Heart left ventricle (tissue), 16 donors: ENCODE measurements at regions not wholly inside any gene's neighbourhood (a gene's known extent, or its start where the extent isn't known, plus 50 kb on each side); places are given as distances from the start of the nearest gene placed in this dataset.

Source experiments
- ATAC-seq, 4 donors: fragments of 200-7000 bp; cut with Tn5 transposase; one replicate each; pipeline ENCODE4 v1.9.1; 2020 to 2022; ENCODE audit warnings: moderate library complexity in 4 of 4, mild to moderate bottlenecking in 3 of 4, moderate number of reproducible peaks in 1 of 4
- DNase-seq, 5 donors: peaks; one replicate each; pipeline ENCODE4 v3.0.0-alpha.2; 2020
- H3K27ac ChIP-seq, 12 donors: fragments of 200-600 bp; sonication (generic) in 4 of 12; one replicate each; pipeline versions ENCODE4 v1.5.0 to v1.8.0; 2016 to 2022; ENCODE audit warnings: mild to moderate bottlenecking in 2 of 12
- H3K27me3 ChIP-seq, 9 donors: fragments of 200-600 bp; sonication (generic) in 2 of 9; one replicate each; pipeline versions ENCODE4 v1.5.1 to v1.8.0; 2016 to 2022; ENCODE audit warnings: mild to moderate bottlenecking in 3 of 9
- H3K36me3 ChIP-seq, 9 donors: fragments of 200-600 bp; sonication (generic) in 2 of 9; one replicate each; pipeline versions ENCODE4 v1.5.0 to v1.8.0; 2018 to 2022; ENCODE audit warnings: mild to moderate bottlenecking in 2 of 9
- H3K4me1 ChIP-seq, 12 donors: fragments of 200-600 bp; sonication (generic) in 4 of 12; one replicate each; pipeline versions ENCODE4 v1.5.0 to v1.8.0; 2016 to 2022; ENCODE audit warnings: mild to moderate bottlenecking in 3 of 12
- H3K4me3 ChIP-seq, 12 donors: fragments of 200-600 bp; sonication (generic) in 4 of 12; one replicate each; pipeline versions ENCODE4 v1.5.0 to v1.8.0; 2017 to 2022; ENCODE audit warnings: mild to moderate bottlenecking in 9 of 12, moderate library complexity in 4 of 12
- H3K9me3 ChIP-seq, 12 donors: fragments of 200-600 bp; sonication (generic) in 4 of 12; one replicate each; pipeline versions ENCODE4 v1.5.0 to v1.8.0; 2016 to 2022; ENCODE audit warnings: mild to moderate bottlenecking in 1 of 12
- CTCF ChIP-seq, 12 donors: fragments of 200-600 bp; sonication (generic) in 4 of 12; IDR thresholded peaks; one replicate each; pipeline versions ENCODE4 v1.5.0 to v1.8.0; 2018 to 2022; ENCODE audit warnings: antibody characterized with exemption in 12 of 12, mild to moderate bottlenecking in 5 of 12
- POLR2A ChIP-seq, 2 donors: fragments of 450-650 bp; IDR thresholded peaks; one replicate each; pipeline ENCODE4 v1.6.1; 2017; ENCODE audit warnings: antibody characterized with exemption in 2 of 2, mild to moderate bottlenecking in 2 of 2, moderate library complexity in 2 of 2
- WGBS, 4 donors: extraction: QIAGEN DNeasy Blood & Tissue Kit in 2 of 4; methylation state at CpG; one replicate each; pipeline versions ENCODE4 v1.1.5 to v1.1.7; 2013 to 2018; 5-methylcytosine and 5-hydroxymethylcytosine counted together
- intact Hi-C, 10 donors: fragments of 100-400 bp; cut with DNase I; formaldehyde crosslinking; loops; one replicate each; pipeline versions ENCODE4 v1.11.1 to v1.14.2; 2022
- donor health status: ischemic (EF 13 %, LVEDD 7.1; RV severe dilation, severe dysfunction).
- donor health status: healthy with polysubstance abuse.
- donor health status: DM: no; HTN: yes; CAD: no.
- donor health status: DM: no; HTN: no; CAD: no.
- donor health status: ischemic (EF 25% LVEDD 6.9; RV normal size, moderate dysfunction).
- donor health status: ischemic (EF 25% LVEDD 5.7; RV mildly dilated, moderate dysfunction).
- donor health status: healthy.
- donor health status: DM: yes; HTN: yes; CAD: no.
- donor health status: ischemic (EF 35%, LVEDD 5.7; RV mildly dilated, moderate dysfunction).
- donor health status: nonischemic (EF 11% LVEDD 7.7; RV severe dilation, severe dysfunction).
- donor health status: DM: yes; HTN: yes; CAD: no.
- donor health status: PGD.
- donor health status: ischemic (EF 29% LVEDD 5.4; RV normal size, mild dysfunction).
- donor health status: nonischemic (EF 23%, LVEDD 6.1; RV moderate dilation, normal function).

GRCh38 chr5:89004379-89004778 is 121.4 kb upstream of the MEF2C start:
- H3K36me3 ChIP-seq, result no peaks in the 10 kb centered on the region
- 91 to 97% (median 92%) methylated on average over 3 of the region's 3 CpGs for WGBS, 4 donors
- intact Hi-C loops, result no loop called here

GRCh38 chr5:89003563-89004036 is 120.6 kb upstream of the MEF2C start:
- H3K4me1 ChIP-seq, result no peaks in the 10 kb centered on the region
- DNase-seq (peak in 1 of 5 donors; percentile 54), ATAC-seq (no peak)
- TF ChIP-seq POLR2A (IDR thresholded peaks at IDR 0.05), result no peak
- TF ChIP-seq CTCF (IDR thresholded peaks at IDR 0.05), result no peak
- peaks cover 0 to 4% (median 0%) of the 10 kb centered on the region in 12 donors for H3K9me3 ChIP-seq
- intact Hi-C loops, result no loop called here
- H3K4me3 ChIP-seq, result no peak overlapping the region
- H3K27ac ChIP-seq, result no peak overlapping the region
- 97 to 98% (median 98%) methylated on average over 17 to 47 of the region's 47 CpGs for WGBS, 4 donors
- no peaks in the 10 kb centered on the region for H3K27me3 ChIP-seq
- H3K36me3 ChIP-seq, result no peaks in the 10 kb centered on the region

More at GRCh38 chr5:89004379-89004778, 121.4 kb upstream of the MEF2C start:
- Histone ChIP-seq H3K27me3 (no peaks in the 10 kb centered on the region), H3K4me3 (no peak overlapping the region), H3K4me1 (no peaks in the 10 kb centered on the region), H3K9me3 (peaks cover 0 to 4% (median 0%) of the 10 kb centered on the region in 12 donors), H3K27ac (no peak overlapping the region)
- no peak for TF ChIP-seq POLR2A (IDR thresholded peaks at IDR 0.05)
- no peak for TF ChIP-seq CTCF (IDR thresholded peaks at IDR 0.05)
- ATAC-seq (no peak), DNase-seq (no peak)

GRCh38 chr5:88999853-89000252 is 116.9 kb upstream of the MEF2C start:
- Histone ChIP-seq H3K27me3 (no peaks in the 10 kb centered on the region), H3K4me3 (no peak overlapping the region), H3K36me3 (no peaks in the 10 kb centered on the region), H3K9me3 (peaks cover 0 to 4% (median 0%) of the 10 kb centered on the region in 12 donors), H3K4me1 (peaks cover 0 to 4% (median 0%) of the 10 kb centered on the region in 12 donors), H3K27ac (no peak overlapping the region)
- no peak for DNase-seq
- ATAC-seq, result no peak
- TF ChIP-seq CTCF (IDR thresholded peaks at IDR 0.05) (no peak), POLR2A (IDR thresholded peaks at IDR 0.05) (no peak)
- intact Hi-C loops, result no loop called here

GRCh38 chr5:88997937-88998336 is 115.0 kb upstream of the MEF2C start:
- no peak for TF ChIP-seq CTCF (IDR thresholded peaks at IDR 0.05)
- no peak for TF ChIP-seq POLR2A (IDR thresholded peaks at IDR 0.05)
- Histone ChIP-seq H3K4me3 (no peak overlapping the region), H3K27me3 (no peaks in the 10 kb centered on the region), H3K4me1 (peaks cover 0 to 6% (median 0%) of the 10 kb centered on the region in 12 donors), H3K27ac (no peak overlapping the region), H3K9me3 (no peaks in the 10 kb centered on the region), H3K36me3 (no peaks in the 10 kb centered on the region)
- 35 to 44% (median 41%) methylated on average over 2 of the region's 2 CpGs for WGBS, 4 donors
- intact Hi-C loops, result no loop called here
- no peak for DNase-seq
- ATAC-seq, result no peak
